Stomach (tissue), 4 donors: ENCODE measurements at regions not wholly inside any gene's neighbourhood (a gene's known extent, or its start where the extent isn't known, plus 50 kb on each side); places are given as distances from the start of the nearest gene placed in this dataset.

Experiments
- EP300 ChIP-seq: sonication (generic); formaldehyde crosslinking; IDR thresholded peaks from one replicate; pipeline ENCODE4 v1.6.1; 2017; ENCODE audit warnings: antibody characterized with exemption
- POLR2A ChIP-seq, 4 donors: fragments of 450-650 bp; IDR thresholded peaks; one replicate each; pipeline ENCODE4 v1.6.1; 2016; ENCODE audit warnings: antibody characterized with exemption in 4 of 4, control low read depth in 2 of 4, mild to moderate bottlenecking in 1 of 4, moderate library complexity in 1 of 4
- TF ChIP-seq, protein P1 (sequence below), 7 experiments: fragments of 450-650 bp in 4 of 7; fragments of 200-600 bp in 3 of 7; sonication (generic) in 3 of 7; IDR thresholded peaks; one replicate each; pipeline ENCODE4 v1.5.1; 2016 to 2019; ENCODE audit warnings: antibody characterized with exemption in 7 of 7, control low read depth in 2 of 7, mild to moderate bottlenecking in 1 of 7

- TF ChIP-seq, protein P1, sequence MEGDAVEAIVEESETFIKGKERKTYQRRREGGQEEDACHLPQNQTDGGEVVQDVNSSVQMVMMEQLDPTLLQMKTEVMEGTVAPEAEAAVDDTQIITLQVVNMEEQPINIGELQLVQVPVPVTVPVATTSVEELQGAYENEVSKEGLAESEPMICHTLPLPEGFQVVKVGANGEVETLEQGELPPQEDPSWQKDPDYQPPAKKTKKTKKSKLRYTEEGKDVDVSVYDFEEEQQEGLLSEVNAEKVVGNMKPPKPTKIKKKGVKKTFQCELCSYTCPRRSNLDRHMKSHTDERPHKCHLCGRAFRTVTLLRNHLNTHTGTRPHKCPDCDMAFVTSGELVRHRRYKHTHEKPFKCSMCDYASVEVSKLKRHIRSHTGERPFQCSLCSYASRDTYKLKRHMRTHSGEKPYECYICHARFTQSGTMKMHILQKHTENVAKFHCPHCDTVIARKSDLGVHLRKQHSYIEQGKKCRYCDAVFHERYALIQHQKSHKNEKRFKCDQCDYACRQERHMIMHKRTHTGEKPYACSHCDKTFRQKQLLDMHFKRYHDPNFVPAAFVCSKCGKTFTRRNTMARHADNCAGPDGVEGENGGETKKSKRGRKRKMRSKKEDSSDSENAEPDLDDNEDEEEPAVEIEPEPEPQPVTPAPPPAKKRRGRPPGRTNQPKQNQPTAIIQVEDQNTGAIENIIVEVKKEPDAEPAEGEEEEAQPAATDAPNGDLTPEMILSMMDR (IDR thresholded peaks at IDR 0.05) = no peak
- TF ChIP-seq EP300 = no peak
- no peak for TF ChIP-seq POLR2A (IDR thresholded peaks at IDR 0.05)
Measured at GRCh38 chr9:71557310-71557709, 211.0 kb downstream of the CEMIP2 start.
